ENCODE measurements at regions not wholly inside any gene's neighbourhood (a gene's known extent, or its start where the extent isn't known, plus 50 kb on each side); places are given as distances from the start of the nearest gene placed in this dataset.
"Not testable (repeated sequence)": the region's sequence is repeated elsewhere in the genome, so short reads cannot be mapped to it uniquely, and the experiment has no call there.

DNA sequence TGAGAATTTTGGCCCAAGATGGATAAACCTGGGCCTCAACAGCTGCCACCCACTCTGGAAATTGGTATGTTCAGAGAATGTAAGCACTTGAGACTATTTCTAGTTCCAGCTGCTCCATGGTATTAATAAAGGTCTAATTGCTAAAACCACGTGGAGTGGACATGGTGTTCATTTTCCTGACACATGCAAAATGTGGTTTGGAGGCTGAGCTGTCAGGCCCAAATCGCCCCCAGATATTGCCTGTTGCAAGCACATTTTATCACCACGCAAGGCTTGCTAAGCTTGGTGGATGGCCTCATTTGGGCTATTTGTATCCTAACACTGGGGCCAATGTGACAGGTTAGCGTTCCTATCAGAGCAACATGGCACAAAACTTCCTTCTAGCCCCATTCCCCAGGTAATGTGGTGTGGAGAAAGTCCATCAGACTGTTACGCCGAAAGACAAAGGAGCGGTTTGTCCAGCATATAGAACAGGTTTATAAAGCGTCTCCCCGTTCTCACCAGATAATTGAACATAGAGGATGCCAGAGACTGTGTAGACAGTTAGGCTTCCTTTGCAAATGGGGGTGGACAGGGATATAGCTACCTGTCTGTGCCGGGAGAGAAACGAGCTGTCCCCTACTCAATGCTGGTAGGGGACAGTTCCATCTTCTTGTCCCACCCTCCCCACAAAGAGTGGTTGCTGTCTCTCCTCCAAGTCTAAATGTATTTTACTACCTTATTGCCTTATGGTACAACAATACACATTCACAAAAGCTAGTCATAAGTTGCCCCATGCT is 78.0 kb upstream of the ANKRD1 start:
- DNase-seq (ENCODE audit: extremely low read depth, insufficient read length), result peak; percentile 32
- Histone ChIP-seq H3K27me3 (replicated peaks; ENCODE audit: control insufficient read depth, insufficient read depth, low read length) (no peaks in the 10 kb centered on the region), H3K36me3 (ENCODE audit: control insufficient read depth, insufficient read depth, low read length) (no peaks in the 10 kb centered on the region), H3K4me3 (replicated peaks; ENCODE audit: low read depth, low read length) (no peak overlapping the region)
- TF ChIP-seq, protein P1, sequence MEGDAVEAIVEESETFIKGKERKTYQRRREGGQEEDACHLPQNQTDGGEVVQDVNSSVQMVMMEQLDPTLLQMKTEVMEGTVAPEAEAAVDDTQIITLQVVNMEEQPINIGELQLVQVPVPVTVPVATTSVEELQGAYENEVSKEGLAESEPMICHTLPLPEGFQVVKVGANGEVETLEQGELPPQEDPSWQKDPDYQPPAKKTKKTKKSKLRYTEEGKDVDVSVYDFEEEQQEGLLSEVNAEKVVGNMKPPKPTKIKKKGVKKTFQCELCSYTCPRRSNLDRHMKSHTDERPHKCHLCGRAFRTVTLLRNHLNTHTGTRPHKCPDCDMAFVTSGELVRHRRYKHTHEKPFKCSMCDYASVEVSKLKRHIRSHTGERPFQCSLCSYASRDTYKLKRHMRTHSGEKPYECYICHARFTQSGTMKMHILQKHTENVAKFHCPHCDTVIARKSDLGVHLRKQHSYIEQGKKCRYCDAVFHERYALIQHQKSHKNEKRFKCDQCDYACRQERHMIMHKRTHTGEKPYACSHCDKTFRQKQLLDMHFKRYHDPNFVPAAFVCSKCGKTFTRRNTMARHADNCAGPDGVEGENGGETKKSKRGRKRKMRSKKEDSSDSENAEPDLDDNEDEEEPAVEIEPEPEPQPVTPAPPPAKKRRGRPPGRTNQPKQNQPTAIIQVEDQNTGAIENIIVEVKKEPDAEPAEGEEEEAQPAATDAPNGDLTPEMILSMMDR (IDR thresholded peaks at IDR 0.05; ENCODE audit: insufficient read depth, low read length, poor library complexity, severe bottlenecking), result no peak

DNA sequence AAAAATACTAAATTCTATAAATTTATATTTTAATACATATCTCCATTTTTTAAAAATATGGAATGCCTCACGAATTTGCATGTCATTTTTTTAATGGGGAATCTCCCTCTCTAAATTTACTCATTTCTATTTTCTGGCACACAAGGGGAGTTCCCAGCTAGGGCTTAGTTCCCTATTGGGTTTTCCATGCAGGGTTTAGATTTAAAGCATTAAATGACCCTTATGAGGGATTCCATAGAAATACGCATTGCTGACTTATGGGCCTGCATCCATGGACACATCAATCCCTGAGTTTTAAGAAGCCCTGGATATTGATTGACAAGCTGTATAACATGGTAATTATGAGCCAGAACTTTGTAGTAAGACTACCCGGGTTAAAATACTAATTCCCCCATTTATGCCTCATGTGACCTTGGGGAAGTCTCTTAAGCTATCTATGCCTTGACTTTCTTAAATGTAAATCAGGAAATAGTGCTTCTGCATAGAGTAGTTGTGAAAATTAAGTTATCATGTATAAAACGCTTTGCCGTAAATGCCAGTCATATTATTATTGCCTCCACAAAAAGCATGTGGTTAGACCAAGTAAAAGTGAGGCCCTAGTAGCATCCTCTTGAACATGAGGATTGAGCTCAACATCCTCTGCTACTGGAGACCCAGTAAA is 78.8 kb upstream of the ANKRD1 start:
- Histone ChIP-seq H3K4me3 (replicated peaks; ENCODE audit: low read depth, low read length) (no peak overlapping the region), H3K36me3 (ENCODE audit: control insufficient read depth, insufficient read depth, low read length) (no peaks in the 10 kb centered on the region), H3K27me3 (replicated peaks; ENCODE audit: control insufficient read depth, insufficient read depth, low read length) (no peaks in the 10 kb centered on the region)
- peak; percentile 48 for DNase-seq (ENCODE audit: extremely low read depth, insufficient read length)
- TF ChIP-seq, protein P1 (IDR thresholded peaks at IDR 0.05; ENCODE audit: insufficient read depth, low read length, poor library complexity, severe bottlenecking), result no peak

DNA sequence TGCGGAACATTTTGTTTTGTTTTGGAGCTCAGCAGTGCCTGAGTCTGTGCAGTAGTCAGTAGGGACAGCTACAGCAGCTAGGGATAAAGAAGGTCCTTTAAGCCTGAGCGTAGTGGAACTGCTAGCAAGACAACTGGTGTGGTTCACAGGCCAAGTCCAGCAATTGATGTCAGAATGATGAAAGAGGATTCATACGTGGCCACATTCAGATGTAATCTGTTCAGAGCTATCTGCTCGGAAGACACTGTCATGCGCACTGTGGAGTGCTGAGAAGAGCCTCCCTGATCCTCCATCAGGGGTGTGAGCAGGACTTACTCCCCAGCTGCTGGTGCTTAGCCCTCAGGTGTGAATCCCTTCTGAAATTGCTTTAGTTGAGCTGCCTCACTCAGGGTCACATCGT is 79.6 kb upstream of the ANKRD1 start:
- no peak for DNase-seq (ENCODE audit: extremely low read depth, insufficient read length)
- Histone ChIP-seq H3K4me3 (replicated peaks; ENCODE audit: low read depth, low read length) (no peak overlapping the region), H3K36me3 (ENCODE audit: control insufficient read depth, insufficient read depth, low read length) (no peaks in the 10 kb centered on the region), H3K27me3 (replicated peaks; ENCODE audit: control insufficient read depth, insufficient read depth, low read length) (no peaks in the 10 kb centered on the region)
- TF ChIP-seq, protein P1 (IDR thresholded peaks at IDR 0.05; ENCODE audit: insufficient read depth, low read length, poor library complexity, severe bottlenecking), result no peak

DNA sequence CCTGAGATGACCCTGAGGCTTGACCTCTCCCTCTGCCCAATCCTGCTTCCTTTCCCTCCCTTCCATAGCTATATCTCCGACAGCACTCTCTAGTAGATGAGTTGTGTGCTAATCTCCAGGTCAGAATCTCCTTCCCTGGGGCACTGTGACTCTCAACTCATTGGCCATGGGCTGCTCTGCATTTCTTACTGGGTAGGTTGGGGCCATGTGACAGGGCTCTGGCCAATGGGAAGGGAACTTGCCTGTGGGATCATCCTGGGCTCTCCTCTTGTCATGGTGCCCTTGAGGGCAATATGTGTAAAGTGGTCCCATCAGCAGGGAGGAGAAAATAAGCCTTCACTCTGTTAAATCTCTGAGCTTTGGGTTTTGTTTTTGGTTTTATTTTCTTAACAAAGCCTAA is 80.1 kb upstream of the ANKRD1 start:
- H3K4me3 ChIP-seq (replicated peaks; ENCODE audit: low read depth, low read length), result no peak overlapping the region
- no peaks in the 10 kb centered on the region for H3K27me3 ChIP-seq (replicated peaks; ENCODE audit: control insufficient read depth, insufficient read depth, low read length)
- no peak for DNase-seq (ENCODE audit: extremely low read depth, insufficient read length)
- TF ChIP-seq, protein P1 (IDR thresholded peaks at IDR 0.05; ENCODE audit: insufficient read depth, low read length, poor library complexity, severe bottlenecking), result no peak
- H3K36me3 ChIP-seq (ENCODE audit: control insufficient read depth, insufficient read depth, low read length), result no peaks in the 10 kb centered on the region

DNA sequence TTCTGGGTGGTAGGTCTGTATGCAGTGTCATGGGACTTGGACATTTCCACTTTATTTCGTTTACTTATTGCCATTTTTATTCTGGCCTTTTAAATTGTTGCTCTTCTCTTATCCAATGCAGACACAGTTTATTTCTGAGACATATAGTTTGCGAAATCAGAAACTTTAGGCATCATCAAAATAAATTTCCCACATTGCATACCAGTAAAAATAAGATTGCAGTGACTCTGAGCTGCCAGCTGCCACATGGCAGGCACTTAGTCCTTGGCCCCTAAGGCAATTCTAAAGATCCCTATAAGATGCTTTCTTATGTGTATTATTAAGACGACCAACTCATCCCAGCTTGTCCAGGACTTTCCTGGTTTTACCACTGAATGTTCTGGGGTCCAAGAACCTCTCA is 81.8 kb upstream of the ANKRD1 start:
- no peak for DNase-seq (ENCODE audit: extremely low read depth, insufficient read length)

DNA sequence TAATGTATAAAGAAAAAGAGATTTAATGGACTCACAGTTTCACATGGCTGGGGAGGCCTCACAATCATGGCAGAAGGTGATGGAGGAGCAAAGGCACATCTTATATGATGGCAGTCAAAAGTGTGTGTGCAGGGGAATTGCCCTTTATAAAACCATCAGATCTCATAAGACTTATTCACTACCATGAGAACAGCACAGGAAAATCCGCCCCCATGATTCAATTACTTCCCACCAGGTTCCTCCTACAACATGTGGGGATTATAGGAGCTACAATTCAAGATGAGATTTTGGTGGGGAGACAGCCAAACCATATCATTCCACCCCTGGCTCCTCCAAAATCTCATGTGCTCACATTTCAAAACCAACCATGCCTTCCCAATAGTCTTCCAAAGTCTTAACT is 82.5 kb upstream of the ANKRD1 start:
- DNase-seq (ENCODE audit: extremely low read depth, insufficient read length); H3K4me3 ChIP-seq (replicated peaks; ENCODE audit: low read depth, low read length); H3K27me3 ChIP-seq (replicated peaks; ENCODE audit: control insufficient read depth, insufficient read depth, low read length); H3K36me3 ChIP-seq (ENCODE audit: control insufficient read depth, insufficient read depth, low read length): not testable (repeated sequence)

More for the DNA sequence above, 81.8 kb upstream of the ANKRD1 start:
- Histone ChIP-seq H3K36me3 (ENCODE audit: control insufficient read depth, insufficient read depth, low read length) (no peaks in the 10 kb centered on the region), H3K27me3 (replicated peaks; ENCODE audit: control insufficient read depth, insufficient read depth, low read length) (no peaks in the 10 kb centered on the region), H3K4me3 (replicated peaks; ENCODE audit: low read depth, low read length) (no peak overlapping the region)
- TF ChIP-seq, protein P1 (IDR thresholded peaks at IDR 0.05; ENCODE audit: insufficient read depth, low read length, poor library complexity, severe bottlenecking), result no peak

DNA sequence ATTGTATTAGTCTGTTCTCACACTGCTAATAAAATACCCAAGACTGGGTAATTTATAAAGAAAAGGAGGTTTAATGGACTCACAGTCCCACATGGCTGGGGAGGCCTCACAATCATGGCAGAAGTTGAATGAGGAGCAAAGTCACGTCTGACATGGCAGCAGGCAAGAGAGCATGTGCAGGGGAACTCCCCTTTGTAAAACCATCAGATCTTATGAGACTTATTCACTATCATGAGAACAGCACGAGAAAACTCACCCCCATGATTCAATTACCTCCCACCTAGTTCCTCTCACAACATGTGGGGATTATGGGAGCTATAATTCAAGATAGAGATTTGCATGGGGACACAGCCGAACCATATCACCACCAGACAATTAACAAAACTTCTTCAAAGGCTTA is 84.4 kb upstream of the ANKRD1 start:
- DNase-seq (ENCODE audit: extremely low read depth, insufficient read length); H3K4me3 ChIP-seq (replicated peaks; ENCODE audit: low read depth, low read length); H3K36me3 ChIP-seq (ENCODE audit: control insufficient read depth, insufficient read depth, low read length); H3K27me3 ChIP-seq (replicated peaks; ENCODE audit: control insufficient read depth, insufficient read depth, low read length): not testable (repeated sequence)
